ENCODE measurements at regions not wholly inside any gene's neighbourhood (a gene's known extent, or its start where the extent isn't known, plus 50 kb on each side); places are given as distances from the start of the nearest gene placed in this dataset.

- no peaks in the 10 kb centered on the region for H3K9me1 ChIP-seq (ENCODE audit: control insufficient read depth, insufficient read depth, low read length)
- ChIA-PET POLR2A (interaction anchor here (0.6 kb wide), 1 partner anchor 14 kb away, joined by 3 read pairs; no protein-coding TSS in a partner anchor), CTCF (ENCODE audit: low intra/inter-chr PET ratio) (no interaction called here)
- 0 out of 2 replicates have a peak overlapping the region, but pooled peaks have one; percentile 30 for H2AFZ ChIP-seq (ENCODE audit: low read depth, low read length)
- H3K79me2 ChIP-seq (ENCODE audit: control insufficient read depth, insufficient read depth, low read length): no peaks in the 10 kb centered on the region
- peaks cover 3 to 14% of the 10 kb centered on the region in 2 experiments for H3K27me3 ChIP-seq (ENCODE audit: control insufficient read depth in 2 of 2, insufficient read depth in 2 of 2, low read length in 2 of 2)
- H4K20me1 ChIP-seq (replicated peaks; ENCODE audit: control insufficient read depth, insufficient read depth, low read length): no peaks in the 10 kb centered on the region
- intact Hi-C loops (cut with micrococcal nuclease) (loop anchor here (5.0 to 10.0 kb wide), 3 partner anchors 203 to 636 kb away; partner anchors contain the start of gene ATXN1), in situ Hi-C loops (cut with MboI) (no loop called here)
- FAIRE-seq: no peak
- no peak overlapping the region for H3K27ac ChIP-seq (ENCODE audit: extremely low read depth, low read depth, low read length)
- H3K4me2 ChIP-seq (ENCODE audit: insufficient read depth, low read length): no peak overlapping the region
- ATAC-seq: no peak
- no peaks in the 10 kb centered on the region for H3K4me1 ChIP-seq (replicated peaks in 1 of 2; ENCODE audit: control insufficient read depth in 2 of 2, insufficient read depth in 2 of 2, low read length in 2 of 2)
- H3K4me3 ChIP-seq: no peak overlapping the region
- DNase-seq (ENCODE audit: extremely low read depth in 1 of 4, low spot score in 3 of 4): no peak
- H3K9me3 ChIP-seq (replicated peaks; ENCODE audit: control insufficient read depth, insufficient read depth, low read depth, low read length): no peaks in the 10 kb centered on the region
- H3K36me3 ChIP-seq (ENCODE audit: control insufficient read depth, insufficient read depth, low read length): no peaks in the 10 kb centered on the region
- BruUV-seq (replicated peaks): no TSS peak
- H3K9ac ChIP-seq (ENCODE audit: insufficient read depth in 1 of 2, low read depth in 2 of 2, low read length in 2 of 2): no peak overlapping the region
- 4% methylated on average over 5 of the region's 5 CpGs for WGBS (ENCODE audit: insufficient coverage, low coverage, missing lambda C conversion rate)
- no peak for TF ChIP-seq RBFOX2 (IDR thresholded peaks at IDR 0.05; ENCODE audit: low read depth, low read length)
- TF ChIP-seq SMAD1 (IDR thresholded peaks at IDR 0.05; ENCODE audit: low read depth, low read length, partially characterized antibody): no peak
- no peak for TF ChIP-seq ATF7 (IDR thresholded peaks at IDR 0.05)
- TF ChIP-seq BCOR (IDR thresholded peaks at IDR 0.05): no peak
- no peak for TF ChIP-seq ZFP91 (CRISPR knock-in tag; IDR thresholded peaks at IDR 0.05)
- TF ChIP-seq ARID1B (IDR thresholded peaks at IDR 0.05): no peak
- no peak for TF ChIP-seq SMAD2 (IDR thresholded peaks at IDR 0.05; ENCODE audit: low read depth, low read length)
- TF ChIP-seq ZBTB40 (IDR thresholded peaks at IDR 0.05): no peak
- no peak for TF ChIP-seq ZBTB40 (CRISPR knock-in tag; IDR thresholded peaks at IDR 0.05)
- no peak for TF ChIP-seq EGR1 (conservative IDR thresholded peaks at IDR 0.05)
- TF ChIP-seq TAF7 (tag; IDR thresholded peaks at IDR 0.05): no peak
- TF ChIP-seq ZNF277 (CRISPR knock-in tag; IDR thresholded peaks at IDR 0.05; ENCODE audit: borderline replicate concordance): no peak
- TF ChIP-seq ZKSCAN1 (IDR thresholded peaks at IDR 0.05; ENCODE audit: low read depth, low read length): no peak
Measured at GRCh38 chr6:16968101-16968500, 133.7 kb upstream of the STMND1 start.

All from K562 (cell line).